Neural progenitor cell (in vitro differentiated cells): ENCODE measurements at regions not wholly inside any gene's neighbourhood (a gene's known extent, or its start where the extent isn't known, plus 50 kb on each side); places are given as distances from the start of the nearest gene placed in this dataset. TPM values are rescaled to one million over a fixed set of nuclear protein-coding genes. Genes with fewer than 3 reads are reported as not detected.
"Not testable (repeated sequence)": the region's sequence is repeated elsewhere in the genome, so short reads cannot be mapped to it uniquely, and the experiment has no call there.

Experiments
- DNase-seq: peaks from one replicate; pipeline ENCODE4 v3.0.0-alpha.2; 2016; ENCODE audit warnings: low spot score
- H2AFZ ChIP-seq: fragments of 200-600 bp; sonication (generic); replicated peaks from 2 replicates; pipeline ENCODE4 v1.6.1; 2016; ENCODE audit warnings: antibody characterized with exemption
- H3F3A ChIP-seq: fragments of 200-600 bp; sonication (generic); 2 replicates; pipeline ENCODE4 v1.6.1; 2016; ENCODE audit warnings: antibody characterized with exemption, low read depth
- H3K27ac ChIP-seq: fragments of 200-600 bp; sonication (generic); 2 replicates; pipeline ENCODE4 v1.5.1; 2016; ENCODE audit warnings: mild to moderate bottlenecking
- H3K27me3 ChIP-seq: fragments of 200-600 bp; sonication (generic); 2 replicates; pipeline ENCODE4 v1.6.1; 2016; ENCODE audit warnings: mild to moderate bottlenecking, moderate library complexity
- H3K36me3 ChIP-seq: fragments of 200-600 bp; sonication (generic); 2 replicates; pipeline ENCODE4 v1.5.1; 2016
- H3K4me1 ChIP-seq: fragments of 200-600 bp; sonication (generic); 2 replicates; pipeline ENCODE4 v1.6.1; 2016; ENCODE audit warnings: mixed run types
- H3K4me2 ChIP-seq: fragments of 200-600 bp; sonication (generic); 2 replicates; pipeline ENCODE4 v1.6.1; 2016
- H3K4me3 ChIP-seq: fragments of 200-600 bp; sonication (generic); 2 replicates; pipeline ENCODE4 v1.5.1; 2016
- H3K79me2 ChIP-seq: fragments of 200-600 bp; sonication (generic); 2 replicates; pipeline ENCODE4 v1.6.1; 2016; ENCODE audit warnings: low read depth
- H3K9ac ChIP-seq: fragments of 200-600 bp; sonication (generic); 2 replicates; pipeline ENCODE4 v1.6.1; 2016
- H3K9me3 ChIP-seq: fragments of 200-600 bp; sonication (generic); 2 replicates; pipeline ENCODE4 v1.5.1; 2016; ENCODE audit warnings: low read depth
- H4K20me1 ChIP-seq: fragments of 200-600 bp; sonication (generic); 2 replicates; pipeline ENCODE4 v1.6.1; 2016; ENCODE audit warnings: low read depth
- H3K27ac Mint-ChIP-seq: 3 replicates; pipeline ENCODE4 v1.8.0; 2021; ENCODE audit warnings: mixed read lengths
- H3K27me3 Mint-ChIP-seq: 2 replicates; pipeline ENCODE4 v1.8.0; 2022; ENCODE audit warnings: low read depth, mild to moderate bottlenecking, inconsistent platforms, moderate library complexity, mixed read lengths; ENCODE audit not compliant: insufficient read depth
- H3K36me3 Mint-ChIP-seq: 3 replicates; pipeline ENCODE4 v1.8.0; 2021; ENCODE audit warnings: mixed read lengths
- H3K4me1 Mint-ChIP-seq: 3 replicates; pipeline ENCODE4 v1.8.0; 2021; ENCODE audit warnings: mixed read lengths
- H3K4me3 Mint-ChIP-seq: 3 replicates; pipeline ENCODE4 v1.8.0; 2021; ENCODE audit warnings: mild to moderate bottlenecking, moderate library complexity, mixed read lengths
- H3K9me3 Mint-ChIP-seq: 3 replicates; pipeline ENCODE4 v1.8.0; 2020; ENCODE audit warnings: mixed read lengths
- EZH2 ChIP-seq: fragments of 200-600 bp; sonication (generic); IDR thresholded peaks from 2 replicates; pipeline ENCODE4 v1.6.1; 2017; ENCODE audit warnings: antibody characterized with exemption, mild to moderate bottlenecking, moderate library complexity
- EZH2phosphoT487 ChIP-seq: fragments of 200-600 bp; sonication (generic); IDR thresholded peaks from 2 replicates; pipeline ENCODE4 v1.6.1; 2017; ENCODE audit warnings: antibody characterized with exemption
- small RNA-seq: library from RNA; depleted of rRNA; stranded (forward); fragments of <200 nt; gene quantifications from one replicate; pipeline ENCODE3, GENCODE V24; 2015
- TF ChIP-seq, protein P1 (sequence below): fragments of 200-600 bp; sonication (generic); IDR thresholded peaks from 2 replicates; pipeline ENCODE4 v1.5.1; 2017; ENCODE audit warnings: antibody characterized with exemption, mild to moderate bottlenecking

DNA sequence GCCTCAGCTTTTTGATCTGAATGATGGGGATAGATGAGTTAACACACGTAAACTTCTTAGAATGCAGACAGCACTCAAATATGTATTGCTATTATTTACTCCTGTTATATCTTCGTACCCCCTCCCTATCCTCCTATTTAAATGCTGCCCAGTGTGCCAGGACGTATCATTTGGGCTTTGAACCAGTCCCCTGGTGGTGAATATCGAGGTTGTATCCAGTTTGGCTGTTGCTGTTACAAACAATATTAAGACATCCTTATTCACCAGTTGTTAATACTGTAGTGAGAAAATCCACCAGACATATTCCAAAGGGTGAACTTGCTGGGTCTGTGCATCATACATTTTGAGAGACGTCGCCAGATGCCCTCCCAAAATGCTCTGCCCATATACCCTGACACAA, 51.5 kb upstream of the FOXN3 start:
- no peak overlapping the region for H3K27ac Mint-ChIP-seq
- no peaks in the 10 kb centered on the region for H3K36me3 Mint-ChIP-seq
- no peak overlapping the region for H3K4me3 ChIP-seq
- H3K4me2 ChIP-seq, result no peak overlapping the region
- no peak overlapping the region for H3K4me3 Mint-ChIP-seq
- H3K9me3 ChIP-seq, result no peaks in the 10 kb centered on the region
- no peaks in the 10 kb centered on the region for H3K27me3 ChIP-seq
- TF ChIP-seq EZH2phosphoT487 (no peak), EZH2 (no peak)
- TF ChIP-seq, protein P1, sequence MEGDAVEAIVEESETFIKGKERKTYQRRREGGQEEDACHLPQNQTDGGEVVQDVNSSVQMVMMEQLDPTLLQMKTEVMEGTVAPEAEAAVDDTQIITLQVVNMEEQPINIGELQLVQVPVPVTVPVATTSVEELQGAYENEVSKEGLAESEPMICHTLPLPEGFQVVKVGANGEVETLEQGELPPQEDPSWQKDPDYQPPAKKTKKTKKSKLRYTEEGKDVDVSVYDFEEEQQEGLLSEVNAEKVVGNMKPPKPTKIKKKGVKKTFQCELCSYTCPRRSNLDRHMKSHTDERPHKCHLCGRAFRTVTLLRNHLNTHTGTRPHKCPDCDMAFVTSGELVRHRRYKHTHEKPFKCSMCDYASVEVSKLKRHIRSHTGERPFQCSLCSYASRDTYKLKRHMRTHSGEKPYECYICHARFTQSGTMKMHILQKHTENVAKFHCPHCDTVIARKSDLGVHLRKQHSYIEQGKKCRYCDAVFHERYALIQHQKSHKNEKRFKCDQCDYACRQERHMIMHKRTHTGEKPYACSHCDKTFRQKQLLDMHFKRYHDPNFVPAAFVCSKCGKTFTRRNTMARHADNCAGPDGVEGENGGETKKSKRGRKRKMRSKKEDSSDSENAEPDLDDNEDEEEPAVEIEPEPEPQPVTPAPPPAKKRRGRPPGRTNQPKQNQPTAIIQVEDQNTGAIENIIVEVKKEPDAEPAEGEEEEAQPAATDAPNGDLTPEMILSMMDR, result no peak
- H3F3A ChIP-seq, result no peaks in the 10 kb centered on the region
- H3K79me2 ChIP-seq, result no peaks in the 10 kb centered on the region
- no peak overlapping the region for H3K27ac ChIP-seq
- no peaks in the 10 kb centered on the region for H4K20me1 ChIP-seq
- H3K4me1 ChIP-seq, result no peaks in the 10 kb centered on the region
- H3K9me3 Mint-ChIP-seq, result no peaks in the 10 kb centered on the region
- H3K9ac ChIP-seq, result no peak overlapping the region
- no peaks in the 10 kb centered on the region for H3K36me3 ChIP-seq
- no peak for DNase-seq
- peaks cover 2% of the 10 kb centered on the region for H3K27me3 Mint-ChIP-seq
- H3K4me1 Mint-ChIP-seq, result peaks cover 3% of the 10 kb centered on the region
- H2AFZ ChIP-seq, result no peak overlapping the region

DNA sequence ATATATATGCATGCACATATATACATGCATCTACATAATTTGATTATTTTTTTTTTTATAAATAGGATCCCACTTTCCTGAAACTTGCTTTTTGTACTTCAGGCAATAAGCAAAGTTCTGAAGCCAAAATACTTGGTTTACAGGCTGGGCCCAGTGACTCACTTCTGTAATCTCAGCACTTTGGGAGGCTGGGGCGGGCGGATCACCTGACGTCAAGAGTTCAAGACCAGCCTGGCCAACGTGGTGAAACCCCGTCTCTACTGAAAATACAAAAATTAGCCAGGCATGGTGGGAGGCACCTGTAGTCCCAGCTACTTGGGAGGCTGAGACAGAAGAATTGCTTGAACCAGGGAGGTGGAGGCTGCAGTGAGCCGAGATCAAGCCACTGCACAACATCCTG, 51.0 kb upstream of the FOXN3 start:
- H3K79me2 ChIP-seq, H4K20me1 ChIP-seq, DNase-seq, H3K27me3 Mint-ChIP-seq, H3K4me1 Mint-ChIP-seq, H3K36me3 Mint-ChIP-seq, H2AFZ ChIP-seq, H3K9me3 ChIP-seq, H3K4me1 ChIP-seq, H3K27me3 ChIP-seq, H3F3A ChIP-seq, H3K36me3 ChIP-seq, H3K9me3 Mint-ChIP-seq, H3K27ac ChIP-seq, H3K4me3 ChIP-seq, H3K27ac Mint-ChIP-seq, H3K9ac ChIP-seq, H3K4me3 Mint-ChIP-seq, H3K4me2 ChIP-seq: not testable (repeated sequence)

DNA sequence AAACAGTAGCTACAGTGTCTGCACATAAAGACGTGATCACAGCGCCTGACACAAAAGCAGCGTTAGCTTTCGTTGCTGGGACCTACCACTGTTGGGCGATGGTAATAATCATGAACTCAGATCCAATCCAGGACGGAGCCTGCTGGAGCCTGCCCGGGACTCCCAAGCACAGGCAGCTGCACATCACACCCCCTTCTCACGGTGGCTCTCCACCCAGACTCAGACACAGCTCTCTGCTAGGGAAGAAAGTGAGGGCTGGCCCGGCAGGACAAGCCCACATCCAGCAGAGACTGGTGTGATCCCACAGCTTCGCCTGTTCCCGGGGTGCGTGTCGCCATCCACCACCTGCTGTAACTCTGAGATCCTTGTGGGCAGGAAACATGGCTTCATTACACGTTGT, 49.9 kb upstream of the FOXN3 start:
- H3F3A ChIP-seq, result no peaks in the 10 kb centered on the region
- H4K20me1 ChIP-seq, result no peaks in the 10 kb centered on the region
- Mint-ChIP-seq H3K4me1 (peaks cover 3% of the 10 kb centered on the region), H3K4me3 (no peak overlapping the region), H3K27me3 (no peaks in the 10 kb centered on the region), H3K36me3 (no peaks in the 10 kb centered on the region), H3K27ac (no peak overlapping the region), H3K9me3 (no peaks in the 10 kb centered on the region)
- H2AFZ ChIP-seq, result no peak overlapping the region
- no peak overlapping the region for H3K9ac ChIP-seq
- H3K27ac ChIP-seq, result no peak overlapping the region
- no peaks in the 10 kb centered on the region for H3K79me2 ChIP-seq
- H3K36me3 ChIP-seq, result no peaks in the 10 kb centered on the region
- no peak for DNase-seq
- H3K4me3 ChIP-seq, result no peak overlapping the region
- TF ChIP-seq EZH2phosphoT487 (no peak), EZH2 (no peak)
- TF ChIP-seq, protein P1, result no peak
- H3K9me3 ChIP-seq, result no peaks in the 10 kb centered on the region
- H3K4me1 ChIP-seq, result no peaks in the 10 kb centered on the region
- no peak overlapping the region for H3K4me2 ChIP-seq
- H3K27me3 ChIP-seq, result no peaks in the 10 kb centered on the region

Small RNA genes lying in the stretch of these regions (small RNA-seq; reads per million reads assigned to genes)
- not detected for gene RF00019
- not detected for gene RN7SKP107
